Activated T-cell treated with anti-CD3 and anti-CD28 coated beads, Interleukin-2, amount 50 U/mL, for 4 hours (primary cell): ENCODE measurements at regions not wholly inside any gene's neighbourhood (a gene's known extent, or its start where the extent isn't known, plus 50 kb on each side); places are given as distances from the start of the nearest gene placed in this dataset.

ENCODE experiments used
- ATAC-seq, 2 donors: fragments of 200-7000 bp; cut with Tn5 transposase; one replicate each; pipeline ENCODE4 v1.10.0; 2021
- DNase-seq: peaks from one replicate; pipeline ENCODE4 v3.0.0-alpha.2; 2020
- H3K27me3 Mint-ChIP-seq: one replicate; pipeline ENCODE4 v1.8.0; 2021; ENCODE audit warnings: low read depth, mixed read lengths
- H3K36me3 Mint-ChIP-seq: one replicate; pipeline ENCODE4 v1.8.0; 2022; ENCODE audit warnings: mixed read lengths; ENCODE audit not compliant: insufficient read depth
- H3K4me1 Mint-ChIP-seq: one replicate; pipeline ENCODE4 v1.8.0; 2021; ENCODE audit warnings: low read depth, mixed read lengths
- H3K4me3 Mint-ChIP-seq: one replicate; pipeline ENCODE4 v1.8.0; 2021; ENCODE audit warnings: mild to moderate bottlenecking, moderate library complexity, mixed read lengths
- H3K9me3 Mint-ChIP-seq: one replicate; pipeline ENCODE4 v1.8.0; 2021; ENCODE audit warnings: mixed read lengths

- H3K36me3 Mint-ChIP-seq = no peaks in the 10 kb centered on the region
- peaks cover 10% of the 10 kb centered on the region for H3K9me3 Mint-ChIP-seq
- no peak for ATAC-seq
- DNase-seq = no peak
- H3K4me1 Mint-ChIP-seq = no peaks in the 10 kb centered on the region
- no peaks in the 10 kb centered on the region for H3K27me3 Mint-ChIP-seq
- no peak overlapping the region for H3K4me3 Mint-ChIP-seq
Observed at GRCh38 chr11:23554002-23554401, 693.7 kb upstream of the CCDC179 start.

DNA sequence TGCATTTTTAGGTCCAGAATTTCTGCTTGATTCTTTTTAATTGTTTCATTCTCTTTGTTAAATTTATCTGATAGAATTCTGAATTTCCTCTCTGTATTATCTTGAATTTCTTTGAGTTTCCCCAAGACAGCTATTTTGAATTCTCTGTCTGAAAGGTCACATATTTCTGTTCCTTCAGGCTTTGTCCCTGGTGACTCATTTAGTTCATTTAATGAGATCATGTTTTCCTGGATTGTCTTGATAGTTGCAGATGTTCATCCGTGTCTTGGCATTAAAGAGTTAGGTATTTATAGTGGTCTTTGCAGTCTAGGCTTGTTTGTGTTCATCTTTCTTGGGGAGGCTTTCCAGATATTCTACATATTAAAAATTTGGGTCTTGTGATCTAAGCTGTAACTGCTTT lies 694.8 kb upstream of the CCDC179 start:
- H3K4me1 Mint-ChIP-seq = no peaks in the 10 kb centered on the region
- no peak overlapping the region for H3K4me3 Mint-ChIP-seq
- no peaks in the 10 kb centered on the region for H3K27me3 Mint-ChIP-seq
- no peaks in the 10 kb centered on the region for H3K36me3 Mint-ChIP-seq
- ATAC-seq = no peak
- peaks cover 7% of the 10 kb centered on the region for H3K9me3 Mint-ChIP-seq
- DNase-seq = no peak

- H3K36me3 Mint-ChIP-seq = no peaks in the 10 kb centered on the region
- no peak for ATAC-seq
- H3K4me1 Mint-ChIP-seq = no peaks in the 10 kb centered on the region
- DNase-seq = no peak
- peaks cover under 1% of the 10 kb centered on the region for H3K9me3 Mint-ChIP-seq
- H3K27me3 Mint-ChIP-seq = no peaks in the 10 kb centered on the region
- H3K4me3 Mint-ChIP-seq = no peak overlapping the region
Observed at GRCh38 chr11:23556163-23556750, 696.0 kb upstream of the CCDC179 start.

GRCh38 chr11:23563591-23563990 lies 703.3 kb upstream of the CCDC179 start:
- no peaks in the 10 kb centered on the region for H3K36me3 Mint-ChIP-seq
- no peak for DNase-seq
- H3K9me3 Mint-ChIP-seq = no peaks in the 10 kb centered on the region
- peaks cover 2% of the 10 kb centered on the region for H3K4me1 Mint-ChIP-seq
- no peak for ATAC-seq
- no peak overlapping the region for H3K4me3 Mint-ChIP-seq
- no peaks in the 10 kb centered on the region for H3K27me3 Mint-ChIP-seq

GRCh38 chr11:23564370-23564769 lies 704.1 kb upstream of the CCDC179 start:
- no peak for ATAC-seq
- no peak for DNase-seq
- Mint-ChIP-seq H3K4me1 (peaks cover 2% of the 10 kb centered on the region), H3K36me3 (no peaks in the 10 kb centered on the region), H3K9me3 (peaks cover 1% of the 10 kb centered on the region), H3K4me3 (no peak overlapping the region), H3K27me3 (no peaks in the 10 kb centered on the region)

GRCh38 chr11:23569134-23569533 lies 708.9 kb upstream of the CCDC179 start:
- no peaks in the 10 kb centered on the region for H3K36me3 Mint-ChIP-seq
- peaks cover 12% of the 10 kb centered on the region for H3K9me3 Mint-ChIP-seq
- ATAC-seq (no peak), DNase-seq (no peak)
- H3K4me1 Mint-ChIP-seq = peaks cover 3% of the 10 kb centered on the region
- H3K4me3 Mint-ChIP-seq = no peak overlapping the region
- no peaks in the 10 kb centered on the region for H3K27me3 Mint-ChIP-seq

DNA sequence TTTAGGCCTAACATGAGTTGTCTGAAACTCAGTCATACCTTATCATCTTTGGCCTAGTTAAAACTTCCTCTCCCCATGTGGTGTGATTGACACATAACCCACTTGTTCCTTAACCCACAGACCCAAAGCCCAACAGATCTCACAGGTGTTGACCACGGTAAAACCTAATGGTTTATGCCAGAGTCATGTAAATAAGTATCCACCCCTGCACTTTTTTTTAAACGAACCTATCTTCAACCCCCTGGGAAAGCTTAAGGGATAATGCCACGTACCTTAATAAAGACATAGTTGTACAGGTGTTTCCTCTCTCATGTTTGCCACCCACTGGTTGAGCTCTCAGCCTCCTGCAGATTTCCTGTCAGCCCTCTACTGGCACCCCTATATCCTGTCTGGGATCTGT lies 709.3 kb upstream of the CCDC179 start:
- no peaks in the 10 kb centered on the region for H3K36me3 Mint-ChIP-seq
- H3K4me1 Mint-ChIP-seq = peaks cover 2% of the 10 kb centered on the region
- H3K4me3 Mint-ChIP-seq = no peak overlapping the region
- ATAC-seq (no peak), DNase-seq (no peak)
- H3K9me3 Mint-ChIP-seq = peaks cover 12% of the 10 kb centered on the region
- no peaks in the 10 kb centered on the region for H3K27me3 Mint-ChIP-seq

- DNase-seq = no peak
- Mint-ChIP-seq H3K36me3 (no peaks in the 10 kb centered on the region), H3K9me3 (peaks cover 12% of the 10 kb centered on the region), H3K27me3 (no peaks in the 10 kb centered on the region), H3K4me1 (peaks cover 2% of the 10 kb centered on the region), H3K4me3 (no peak overlapping the region)
- no peak for ATAC-seq
Observed at GRCh38 chr11:23570828-23571227, 710.6 kb upstream of the CCDC179 start.

- H3K4me1 Mint-ChIP-seq = peaks cover 2% of the 10 kb centered on the region
- peaks cover 12% of the 10 kb centered on the region for H3K9me3 Mint-ChIP-seq
- no peak for ATAC-seq
- H3K36me3 Mint-ChIP-seq = no peaks in the 10 kb centered on the region
- DNase-seq = no peak
- no peaks in the 10 kb centered on the region for H3K27me3 Mint-ChIP-seq
- no peak overlapping the region for H3K4me3 Mint-ChIP-seq
Observed at GRCh38 chr11:23573429-23573828, 713.2 kb upstream of the CCDC179 start.

DNA sequence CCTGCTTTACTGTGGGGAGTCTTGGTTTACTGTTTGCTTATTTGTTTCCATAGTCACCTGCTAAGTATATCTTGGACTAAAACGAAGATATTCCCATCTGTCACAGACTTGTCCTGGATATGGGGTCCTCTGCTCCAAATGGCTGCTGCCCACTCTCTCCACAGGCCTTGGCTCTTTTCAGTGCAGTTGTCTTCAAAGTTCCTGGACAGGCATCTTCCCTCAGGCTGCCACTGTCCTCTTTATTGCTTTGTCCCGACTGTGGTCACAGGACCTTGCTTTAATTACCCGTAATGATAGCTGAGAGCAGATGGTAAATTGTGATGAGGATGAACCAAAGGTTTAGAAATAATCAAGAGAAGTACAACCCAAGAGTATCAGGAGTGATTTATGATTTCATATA lies 713.9 kb upstream of the CCDC179 start:
- Mint-ChIP-seq H3K9me3 (peaks cover 14% of the 10 kb centered on the region), H3K27me3 (no peaks in the 10 kb centered on the region), H3K4me3 (no peak overlapping the region), H3K4me1 (peaks cover 2% of the 10 kb centered on the region), H3K36me3 (no peaks in the 10 kb centered on the region)
- DNase-seq = no peak
- no peak for ATAC-seq

DNA sequence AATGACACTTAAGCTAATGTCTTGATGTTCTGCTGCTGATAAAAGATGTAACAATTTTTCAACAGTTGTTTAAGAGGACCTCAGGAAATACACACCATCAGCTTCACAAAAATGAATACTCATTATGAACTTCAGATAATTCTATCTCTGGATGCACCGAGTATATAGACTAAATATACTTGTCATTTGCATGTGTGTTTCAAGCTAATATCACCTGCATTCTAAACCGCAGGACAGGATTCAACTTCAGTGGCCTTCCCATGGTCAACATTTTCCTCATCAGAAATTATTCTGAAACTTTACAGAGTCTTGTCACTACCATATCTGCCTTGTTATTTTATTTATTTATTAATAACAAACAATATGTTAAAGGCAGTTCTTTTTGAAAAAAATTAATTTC lies 717.0 kb upstream of the CCDC179 start:
- no peak for DNase-seq
- Mint-ChIP-seq H3K4me3 (no peak overlapping the region), H3K4me1 (no peaks in the 10 kb centered on the region), H3K9me3 (peaks cover 10% of the 10 kb centered on the region), H3K36me3 (no peaks in the 10 kb centered on the region), H3K27me3 (no peaks in the 10 kb centered on the region)
- no peak for ATAC-seq

GRCh38 chr11:23585416-23586104 lies 725.3 kb upstream of the CCDC179 start:
- no peaks in the 10 kb centered on the region for H3K36me3 Mint-ChIP-seq
- no peaks in the 10 kb centered on the region for H3K4me1 Mint-ChIP-seq
- peaks cover 3% of the 10 kb centered on the region for H3K9me3 Mint-ChIP-seq
- ATAC-seq (no peak), DNase-seq (no peak)
- H3K4me3 Mint-ChIP-seq = no peak overlapping the region
- no peaks in the 10 kb centered on the region for H3K27me3 Mint-ChIP-seq

DNA sequence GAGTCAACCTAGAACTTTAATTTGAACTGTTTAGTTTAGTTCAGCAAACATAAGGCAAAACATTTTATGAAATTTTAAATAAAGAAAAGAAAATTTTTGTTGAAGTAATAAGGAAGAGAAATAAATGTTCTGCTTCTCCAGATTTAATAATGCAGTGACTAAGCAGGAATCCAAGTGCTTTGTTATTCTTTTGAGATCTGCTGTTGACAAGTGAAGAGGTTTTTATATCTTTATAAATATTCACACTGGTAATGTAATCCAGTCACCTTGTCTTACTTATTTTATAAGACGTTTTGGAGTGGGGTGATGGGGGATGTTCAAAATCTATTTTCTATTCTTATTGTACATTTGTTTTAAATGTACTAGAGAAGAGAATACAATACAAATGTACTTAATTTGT lies 725.9 kb upstream of the CCDC179 start:
- ATAC-seq (no peak), DNase-seq (no peak)
- Mint-ChIP-seq H3K4me3 (no peak overlapping the region), H3K36me3 (no peaks in the 10 kb centered on the region), H3K4me1 (no peaks in the 10 kb centered on the region), H3K27me3 (no peaks in the 10 kb centered on the region), H3K9me3 (peaks cover 3% of the 10 kb centered on the region)

DNA sequence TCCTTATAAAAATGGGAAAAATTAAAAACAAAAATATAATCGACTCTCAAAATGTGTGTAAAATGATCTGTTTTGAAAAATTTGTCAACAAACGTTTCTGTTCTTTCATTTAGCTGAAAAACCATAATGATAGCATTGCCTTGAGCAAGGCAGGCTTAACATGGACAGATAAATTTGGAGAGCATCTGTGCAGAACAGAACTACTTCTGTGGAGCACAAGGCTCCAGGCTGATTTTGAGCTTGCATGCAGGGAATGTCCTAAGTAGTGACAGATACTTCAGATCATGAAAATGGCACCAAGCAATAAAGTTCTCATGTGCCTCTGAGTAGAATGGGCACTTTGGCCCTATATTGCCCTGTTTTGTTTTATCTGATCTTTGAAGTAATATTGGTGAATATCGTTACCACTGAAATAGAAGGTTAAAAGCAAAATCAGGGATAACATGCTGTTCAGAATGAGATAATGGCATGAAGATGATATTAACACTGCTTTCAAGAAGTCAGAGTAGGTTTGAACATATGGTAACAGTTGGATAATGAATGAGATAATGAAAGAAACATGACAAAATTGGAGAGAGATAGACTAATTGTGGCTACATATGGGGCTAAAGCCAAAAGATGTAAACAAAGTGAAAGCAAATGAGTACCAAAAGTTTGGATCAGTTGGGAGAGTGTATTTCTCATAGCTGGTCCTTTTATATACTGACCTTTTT lies 730.5 kb upstream of the CCDC179 start:
- Mint-ChIP-seq H3K4me3 (no peak overlapping the region), H3K9me3 (peaks cover 14% of the 10 kb centered on the region), H3K4me1 (no peaks in the 10 kb centered on the region), H3K27me3 (no peaks in the 10 kb centered on the region), H3K36me3 (no peaks in the 10 kb centered on the region)
- DNase-seq (no peak), ATAC-seq (no peak)

DNA sequence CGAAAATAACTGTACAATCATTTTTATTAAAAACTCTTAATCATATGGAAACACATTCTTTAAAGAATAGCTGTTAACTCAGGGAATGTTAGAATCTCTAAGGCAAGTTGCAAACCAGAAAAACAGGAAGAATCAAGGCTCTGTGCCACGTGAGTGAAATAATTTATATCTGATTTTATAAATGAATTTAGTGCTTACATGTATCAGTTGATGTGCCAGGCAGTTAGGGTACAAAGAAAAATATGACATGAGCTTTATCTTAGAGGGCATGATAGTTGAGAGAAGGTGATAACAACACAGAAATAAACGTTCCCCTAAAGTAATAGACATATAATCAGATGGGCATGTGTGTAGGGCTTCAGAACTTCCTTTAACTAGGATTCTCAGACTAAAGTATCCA lies 734.5 kb upstream of the CCDC179 start:
- no peaks in the 10 kb centered on the region for H3K27me3 Mint-ChIP-seq
- H3K9me3 Mint-ChIP-seq = peaks cover 19% of the 10 kb centered on the region
- H3K4me1 Mint-ChIP-seq = no peaks in the 10 kb centered on the region
- H3K4me3 Mint-ChIP-seq = no peak overlapping the region
- no peaks in the 10 kb centered on the region for H3K36me3 Mint-ChIP-seq
- no peak for DNase-seq
- ATAC-seq = no peak
